Lower leg skin (tissue), 3 donors: ENCODE measurements at regions not wholly inside any gene's neighbourhood (a gene's known extent, or its start where the extent isn't known, plus 50 kb on each side); places are given as distances from the start of the nearest gene placed in this dataset.

Source experiments
- CTCF ChIP-seq, 3 donors: fragments of 450-650 bp; IDR thresholded peaks; one replicate each; pipeline ENCODE4 v1.5.1; 2016; ENCODE audit warnings: antibody characterized with exemption in 3 of 3, mild to moderate bottlenecking in 3 of 3, moderate library complexity in 2 of 3
- POLR2A ChIP-seq, 2 donors: fragments of 450-650 bp; IDR thresholded peaks; one replicate each; pipeline ENCODE4 v1.6.1; 2016 to 2017; ENCODE audit warnings: antibody characterized with exemption in 2 of 2, mild to moderate bottlenecking in 1 of 2, moderate library complexity in 1 of 2

- TF ChIP-seq POLR2A (IDR thresholded peaks at IDR 0.05) (no peak), CTCF (IDR thresholded peaks at IDR 0.05) (no peak)
These were observed 75.9 kb upstream of the MAP4K3 start for GRCh38 chr2:39512941-39513340.
